Esophagus muscularis mucosa (tissue), 3 donors: ENCODE measurements at regions not wholly inside any gene's neighbourhood (a gene's known extent, or its start where the extent isn't known, plus 50 kb on each side); places are given as distances from the start of the nearest gene placed in this dataset.

Experiments used
- POLR2A ChIP-seq: fragments of 450-650 bp; IDR thresholded peaks from one replicate; pipeline ENCODE4 v1.6.1; 2017; ENCODE audit warnings: antibody characterized with exemption, moderate library complexity, mild to moderate bottlenecking, low read depth
- POLR2AphosphoS5 ChIP-seq, 2 donors: sonication (generic); formaldehyde crosslinking; IDR thresholded peaks; one replicate each; pipeline ENCODE4 v1.6.1; 2017; ENCODE audit warnings: antibody characterized with exemption in 2 of 2
- TF ChIP-seq, protein P1 (sequence below), 3 experiments: fragments of 200-600 bp in 2 of 3; fragments of 450-650 bp in 1 of 3; sonication (generic) in 2 of 3; IDR thresholded peaks; one replicate each; pipeline ENCODE4 v1.5.1; 2017 to 2019; ENCODE audit warnings: antibody characterized with exemption in 3 of 3, mild to moderate bottlenecking in 2 of 3, moderate library complexity in 1 of 3

DNA sequence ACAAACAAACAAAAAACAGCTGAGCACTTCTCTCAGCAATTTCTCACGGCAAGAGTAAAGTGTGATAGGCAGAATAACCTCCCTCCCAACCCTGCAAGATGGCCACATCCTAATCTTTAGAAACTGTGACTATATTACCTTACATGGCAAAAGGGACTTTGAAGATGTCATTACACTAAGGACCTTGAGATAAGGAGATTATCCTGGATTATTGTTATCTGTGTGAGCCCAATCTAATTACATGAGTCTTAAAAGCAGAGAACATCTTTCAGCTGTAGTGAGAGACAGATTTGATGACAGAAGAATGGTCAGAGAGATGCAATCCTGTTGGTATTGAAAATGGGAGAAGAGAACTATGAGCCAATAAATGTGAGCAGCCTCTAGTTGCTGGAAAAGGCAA is 347.9 kb downstream of the CDH9 start:
- TF ChIP-seq POLR2A (no peak), POLR2AphosphoS5 (IDR thresholded peaks at IDR 0.05) (no peak)
- TF ChIP-seq, protein P1, sequence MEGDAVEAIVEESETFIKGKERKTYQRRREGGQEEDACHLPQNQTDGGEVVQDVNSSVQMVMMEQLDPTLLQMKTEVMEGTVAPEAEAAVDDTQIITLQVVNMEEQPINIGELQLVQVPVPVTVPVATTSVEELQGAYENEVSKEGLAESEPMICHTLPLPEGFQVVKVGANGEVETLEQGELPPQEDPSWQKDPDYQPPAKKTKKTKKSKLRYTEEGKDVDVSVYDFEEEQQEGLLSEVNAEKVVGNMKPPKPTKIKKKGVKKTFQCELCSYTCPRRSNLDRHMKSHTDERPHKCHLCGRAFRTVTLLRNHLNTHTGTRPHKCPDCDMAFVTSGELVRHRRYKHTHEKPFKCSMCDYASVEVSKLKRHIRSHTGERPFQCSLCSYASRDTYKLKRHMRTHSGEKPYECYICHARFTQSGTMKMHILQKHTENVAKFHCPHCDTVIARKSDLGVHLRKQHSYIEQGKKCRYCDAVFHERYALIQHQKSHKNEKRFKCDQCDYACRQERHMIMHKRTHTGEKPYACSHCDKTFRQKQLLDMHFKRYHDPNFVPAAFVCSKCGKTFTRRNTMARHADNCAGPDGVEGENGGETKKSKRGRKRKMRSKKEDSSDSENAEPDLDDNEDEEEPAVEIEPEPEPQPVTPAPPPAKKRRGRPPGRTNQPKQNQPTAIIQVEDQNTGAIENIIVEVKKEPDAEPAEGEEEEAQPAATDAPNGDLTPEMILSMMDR (IDR thresholded peaks at IDR 0.05), result no peak
